ENCODE measurements at regions not wholly inside any gene's neighbourhood (a gene's known extent, or its start where the extent isn't known, plus 50 kb on each side); places are given as distances from the start of the nearest gene placed in this dataset.

DNA sequence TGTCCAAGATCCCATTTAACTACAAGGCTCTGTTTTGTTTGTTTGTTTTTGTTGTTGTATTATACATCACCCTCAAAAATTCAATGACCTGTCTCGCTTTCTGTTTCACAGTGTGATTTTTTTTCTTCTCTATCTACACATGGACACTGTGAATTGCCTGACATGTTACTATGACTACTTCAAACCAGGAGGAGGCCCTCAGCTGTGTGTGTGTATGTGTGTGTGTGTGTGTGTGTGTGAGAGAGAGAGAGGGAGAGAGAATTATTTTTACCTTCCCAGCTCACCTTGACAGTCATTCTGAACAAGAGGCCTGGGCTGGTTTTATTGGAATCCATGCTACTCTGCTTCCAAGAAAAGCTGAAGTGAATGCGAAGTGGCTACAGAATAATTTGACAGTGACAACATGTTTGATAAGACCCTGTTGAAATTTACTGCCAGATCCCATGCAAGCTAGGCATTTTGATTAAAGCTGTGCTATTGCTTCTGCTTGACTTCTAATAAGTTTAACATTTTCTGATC lies 841.4 kb downstream of the NSUN3 start:
- H3K27ac ChIP-seq: no peak overlapping the region
- no peak overlapping the region for H3K4me3 ChIP-seq
- H3K36me3 ChIP-seq (ENCODE audit: insufficient read depth in 1 of 2, low read depth in 1 of 2): no peaks in the 10 kb centered on the region
- intact Hi-C loops (cut with DNase I): no loop called here
- no peaks in the 10 kb centered on the region for H3K4me1 ChIP-seq
- TF ChIP-seq, protein P1, sequence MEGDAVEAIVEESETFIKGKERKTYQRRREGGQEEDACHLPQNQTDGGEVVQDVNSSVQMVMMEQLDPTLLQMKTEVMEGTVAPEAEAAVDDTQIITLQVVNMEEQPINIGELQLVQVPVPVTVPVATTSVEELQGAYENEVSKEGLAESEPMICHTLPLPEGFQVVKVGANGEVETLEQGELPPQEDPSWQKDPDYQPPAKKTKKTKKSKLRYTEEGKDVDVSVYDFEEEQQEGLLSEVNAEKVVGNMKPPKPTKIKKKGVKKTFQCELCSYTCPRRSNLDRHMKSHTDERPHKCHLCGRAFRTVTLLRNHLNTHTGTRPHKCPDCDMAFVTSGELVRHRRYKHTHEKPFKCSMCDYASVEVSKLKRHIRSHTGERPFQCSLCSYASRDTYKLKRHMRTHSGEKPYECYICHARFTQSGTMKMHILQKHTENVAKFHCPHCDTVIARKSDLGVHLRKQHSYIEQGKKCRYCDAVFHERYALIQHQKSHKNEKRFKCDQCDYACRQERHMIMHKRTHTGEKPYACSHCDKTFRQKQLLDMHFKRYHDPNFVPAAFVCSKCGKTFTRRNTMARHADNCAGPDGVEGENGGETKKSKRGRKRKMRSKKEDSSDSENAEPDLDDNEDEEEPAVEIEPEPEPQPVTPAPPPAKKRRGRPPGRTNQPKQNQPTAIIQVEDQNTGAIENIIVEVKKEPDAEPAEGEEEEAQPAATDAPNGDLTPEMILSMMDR (IDR thresholded peaks at IDR 0.05): no peak
- no peak for ATAC-seq
- no peak for DNase-seq
- WGBS, 3 donors: 78 to 84% (median 80%) methylated on average over 2 of the region's 2 CpGs
- no peaks in the 10 kb centered on the region for H3K27me3 ChIP-seq (ENCODE audit: insufficient read depth in 3 of 3, low read length in 2 of 3)
- H3K9me3 ChIP-seq: no peaks in the 10 kb centered on the region

DNA sequence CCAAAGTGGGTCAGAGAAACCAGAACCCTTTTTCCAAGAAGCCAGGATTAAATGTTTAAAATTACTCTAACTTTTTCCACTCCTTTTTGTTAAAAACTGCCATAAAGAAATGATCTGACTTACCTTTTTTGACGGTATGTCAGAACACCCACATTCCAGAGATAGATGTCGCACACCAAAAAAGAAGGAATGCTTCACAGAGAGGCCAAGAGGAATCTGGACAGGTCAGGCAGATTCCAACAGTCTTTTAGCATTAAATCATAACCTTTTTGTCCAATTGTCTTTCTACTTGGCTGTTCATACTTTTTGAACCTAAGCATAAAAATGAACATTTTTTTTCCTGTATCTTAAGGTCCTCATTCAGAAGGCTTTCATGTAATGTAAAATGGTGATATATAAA lies 846.9 kb downstream of the NSUN3 start:
- DNase-seq (no peak), ATAC-seq (no peak)
- no peak overlapping the region for H3K4me3 ChIP-seq
- H3K36me3 ChIP-seq (ENCODE audit: insufficient read depth in 1 of 2, low read depth in 1 of 2): no peaks in the 10 kb centered on the region
- WGBS, 3 donors: 76 to 85% (median 80%) methylated on average over 2 of the region's 2 CpGs
- H3K27me3 ChIP-seq (ENCODE audit: insufficient read depth in 3 of 3, low read length in 2 of 3): no peaks in the 10 kb centered on the region
- no peaks in the 10 kb centered on the region for H3K9me3 ChIP-seq
- H3K27ac ChIP-seq: no peak overlapping the region
- TF ChIP-seq, protein P1 (IDR thresholded peaks at IDR 0.05): no peak
- intact Hi-C loops (cut with DNase I): no loop called here
- no peaks in the 10 kb centered on the region for H3K4me1 ChIP-seq

DNA sequence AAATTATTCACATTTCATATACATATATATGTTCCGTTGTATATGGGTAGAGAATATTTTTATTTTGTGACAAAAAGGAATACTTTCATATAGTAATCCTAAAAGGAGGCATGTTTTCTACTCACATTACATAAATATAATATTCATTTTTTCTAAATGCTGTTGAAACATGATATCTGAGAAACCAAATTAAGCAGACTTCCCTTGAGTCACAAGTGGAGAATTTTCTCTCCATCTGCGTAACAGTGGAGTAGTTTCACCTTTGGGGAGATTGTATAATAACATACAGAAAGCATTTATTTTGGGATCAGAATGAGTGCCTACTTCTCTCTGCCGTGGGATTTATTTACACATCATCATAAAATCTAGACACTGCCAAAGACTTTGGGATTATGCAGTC lies 849.8 kb downstream of the NSUN3 start:
- intact Hi-C loops (cut with DNase I): no loop called here
- no peaks in the 10 kb centered on the region for H3K9me3 ChIP-seq
- 42 to 47% (median 42%) methylated on average over 3 of the region's 3 CpGs for WGBS, 3 donors

DNA sequence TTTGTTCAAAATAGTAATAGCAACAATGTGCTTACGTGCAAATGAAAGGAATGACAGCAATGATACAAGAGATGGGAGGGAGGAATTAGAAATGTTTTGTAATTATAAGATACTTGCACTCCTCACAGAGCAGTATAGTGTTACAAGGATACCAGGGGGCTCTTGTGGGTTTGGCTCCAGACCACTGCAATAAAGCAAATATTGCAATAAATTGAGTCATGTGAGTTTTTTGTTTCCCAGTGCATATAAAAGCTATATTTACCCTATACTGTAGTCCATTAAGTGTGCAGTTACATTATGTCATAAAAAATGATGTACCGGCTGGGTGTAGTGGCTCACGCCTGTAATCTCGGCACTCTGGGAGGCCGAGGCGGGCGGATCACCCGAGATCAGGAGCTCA lies 864.3 kb downstream of the NSUN3 start:
- no peaks in the 10 kb centered on the region for H3K27me3 ChIP-seq (ENCODE audit: insufficient read depth in 3 of 3, low read length in 2 of 3)
- intact Hi-C loops (cut with DNase I): no loop called here
- H3K27ac ChIP-seq: no peak overlapping the region
- TF ChIP-seq, protein P1 (IDR thresholded peaks at IDR 0.05): no peak
- DNase-seq (no peak), ATAC-seq (no peak)
- 87 to 90% (median 88%) methylated on average over 8 of the region's 8 CpGs for WGBS, 3 donors
- no peaks in the 10 kb centered on the region for H3K9me3 ChIP-seq
- H3K36me3 ChIP-seq (ENCODE audit: insufficient read depth in 1 of 2, low read depth in 1 of 2): no peaks in the 10 kb centered on the region
- H3K4me1 ChIP-seq: no peaks in the 10 kb centered on the region
- H3K4me3 ChIP-seq: no peak overlapping the region

More for the DNA sequence above, 849.8 kb downstream of the NSUN3 start:
- no peak for DNase-seq
- no peaks in the 10 kb centered on the region for H3K4me1 ChIP-seq
- TF ChIP-seq, protein P1 (IDR thresholded peaks at IDR 0.05): no peak
- ATAC-seq: no peak
- H3K36me3 ChIP-seq (ENCODE audit: insufficient read depth in 1 of 2, low read depth in 1 of 2): no peaks in the 10 kb centered on the region
- no peak overlapping the region for H3K27ac ChIP-seq
- H3K4me3 ChIP-seq: no peak overlapping the region
- no peaks in the 10 kb centered on the region for H3K27me3 ChIP-seq (ENCODE audit: insufficient read depth in 3 of 3, low read length in 2 of 3)

DNA sequence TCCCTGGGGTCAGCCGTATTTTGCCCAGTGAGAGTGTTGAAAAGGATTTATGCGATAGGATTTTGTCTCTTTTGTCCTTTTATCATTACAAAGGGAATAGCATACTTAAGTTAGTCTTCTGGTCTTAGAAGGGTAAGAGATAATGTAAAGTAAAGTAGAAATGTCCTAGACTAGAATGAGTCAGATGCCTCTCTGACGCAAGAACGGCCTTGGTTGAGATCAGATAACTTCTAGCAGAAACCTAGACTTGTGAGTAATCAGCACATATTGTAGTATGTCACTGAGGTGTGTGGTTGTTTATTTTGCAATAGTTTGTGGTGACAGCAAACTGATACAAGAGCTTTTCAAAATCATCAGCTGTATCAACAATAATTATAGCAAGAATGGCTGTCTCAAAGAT lies 866.1 kb downstream of the NSUN3 start:
- WGBS, 3 donors: 84 to 87% (median 86%) methylated on average over 4 of the region's 4 CpGs
- no peaks in the 10 kb centered on the region for H3K27me3 ChIP-seq (ENCODE audit: insufficient read depth in 3 of 3, low read length in 2 of 3)
- H3K27ac ChIP-seq: no peak overlapping the region
- H3K36me3 ChIP-seq (ENCODE audit: insufficient read depth in 1 of 2, low read depth in 1 of 2): no peaks in the 10 kb centered on the region
- intact Hi-C loops (cut with DNase I): no loop called here
- no peak overlapping the region for H3K4me3 ChIP-seq
- no peaks in the 10 kb centered on the region for H3K4me1 ChIP-seq
- no peaks in the 10 kb centered on the region for H3K9me3 ChIP-seq
- ATAC-seq (no peak), DNase-seq (no peak)
- TF ChIP-seq, protein P1 (IDR thresholded peaks at IDR 0.05): no peak
